Smooth muscle cell (in vitro differentiated cells): ENCODE measurements at regions not wholly inside any gene's neighbourhood (a gene's known extent, or its start where the extent isn't known, plus 50 kb on each side); places are given as distances from the start of the nearest gene placed in this dataset.

Experiments
- DNase-seq: peaks from one replicate; lab custom pipeline; 2025; ENCODE audit not compliant: unreplicated experiment; lab: John Stamatoyannopoulos, UW
- H2AFZ ChIP-seq: fragments of 200-600 bp; sonication (generic); 2 replicates; pipeline ENCODE4 v1.6.0; 2016; ENCODE audit warnings: antibody characterized with exemption, low read depth, mild to moderate bottlenecking
- H3F3A ChIP-seq: fragments of 200-600 bp; sonication (generic); 2 replicates; pipeline ENCODE4 v1.6.0; 2017; ENCODE audit warnings: antibody characterized with exemption, low read depth
- H3K27ac ChIP-seq: fragments of 200-600 bp; sonication (generic); 2 replicates; pipeline ENCODE4 v1.5.1; 2016; ENCODE audit warnings: low read depth, mild to moderate bottlenecking
- H3K27me3 ChIP-seq: fragments of 200-600 bp; sonication (generic); 2 replicates; pipeline ENCODE4 v1.6.1; 2016; ENCODE audit warnings: low read depth, mild to moderate bottlenecking
- H3K36me3 ChIP-seq: fragments of 200-600 bp; sonication (generic); 2 replicates; pipeline ENCODE4 v1.5.1; 2016; ENCODE audit warnings: low read depth
- H3K4me1 ChIP-seq: fragments of 200-600 bp; sonication (generic); 2 replicates; pipeline ENCODE4 v1.5.1; 2016; ENCODE audit warnings: low read depth
- H3K4me2 ChIP-seq: fragments of 200-600 bp; sonication (generic); 2 replicates; pipeline ENCODE4 v1.6.0; 2016; ENCODE audit warnings: mild to moderate bottlenecking
- H3K4me3 ChIP-seq: fragments of 200-600 bp; sonication (generic); 2 replicates; pipeline ENCODE4 v1.5.1; 2016; ENCODE audit warnings: mild to moderate bottlenecking
- H3K79me2 ChIP-seq: fragments of 200-600 bp; sonication (generic); 2 replicates; pipeline ENCODE4 v1.6.0; 2016; ENCODE audit warnings: low read depth, mild to moderate bottlenecking
- H3K9ac ChIP-seq: fragments of 200-600 bp; sonication (generic); 2 replicates; pipeline ENCODE4 v1.6.0; 2016; ENCODE audit warnings: low read depth
- H3K9me3 ChIP-seq: fragments of 200-600 bp; sonication (generic); replicated peaks from 2 replicates; pipeline ENCODE4 v1.5.1; 2016; ENCODE audit warnings: low read depth
- H4K20me1 ChIP-seq: fragments of 200-600 bp; sonication (generic); 2 replicates; pipeline ENCODE4 v1.6.0; 2016; ENCODE audit warnings: low read depth
- CTCF ChIP-seq: fragments of 200-600 bp; sonication (generic); IDR thresholded peaks from 2 replicates; pipeline ENCODE4 v1.5.1; 2017; ENCODE audit warnings: borderline replicate concordance, mild to moderate bottlenecking, antibody characterized with exemption; ENCODE audit not compliant: insufficient read depth, poor library complexity, severe bottlenecking
- WGBS: methylation state at CpG from one replicate; pipeline ENCODE4 v1.1.7; 2016; ENCODE audit warnings: low lambda C conversion rate; 5-methylcytosine and 5-hydroxymethylcytosine counted together

GRCh38 chr7:67882843-67883242 lies 886.2 kb downstream of the TYW1 start:
- DNase-seq: no peak
- H4K20me1 ChIP-seq: no peaks in the 10 kb centered on the region
- no peak overlapping the region for H3K27ac ChIP-seq
- no peak overlapping the region for H2AFZ ChIP-seq
- no peak overlapping the region for H3K4me2 ChIP-seq
- H3K9me3 ChIP-seq: no peaks in the 10 kb centered on the region
- no peaks in the 10 kb centered on the region for H3F3A ChIP-seq
- no peak overlapping the region for H3K4me3 ChIP-seq
- no peak overlapping the region for H3K9ac ChIP-seq
- no peak for TF ChIP-seq CTCF
- peaks cover 14% of the 10 kb centered on the region for H3K27me3 ChIP-seq
- 57% methylated on average over 1 of the region's 1 CpG for WGBS
- H3K36me3 ChIP-seq: no peaks in the 10 kb centered on the region
- H3K79me2 ChIP-seq: no peaks in the 10 kb centered on the region
- H3K4me1 ChIP-seq: no peaks in the 10 kb centered on the region

GRCh38 chr7:67890316-67890715 lies 893.7 kb downstream of the TYW1 start:
- Histone ChIP-seq H4K20me1 (no peaks in the 10 kb centered on the region), H3K4me2 (no peak overlapping the region), H2AFZ (no peak overlapping the region), H3K9ac (no peak overlapping the region), H3K36me3 (no peaks in the 10 kb centered on the region), H3K9me3 (no peaks in the 10 kb centered on the region), H3K27me3 (no peaks in the 10 kb centered on the region), H3K79me2 (no peaks in the 10 kb centered on the region), H3K4me3 (no peak overlapping the region), H3K4me1 (no peaks in the 10 kb centered on the region), H3F3A (no peaks in the 10 kb centered on the region), H3K27ac (no peak overlapping the region)
- TF ChIP-seq CTCF: no peak
- WGBS: 88% methylated on average over 11 of the region's 12 CpGs
- DNase-seq: no peak

- Histone ChIP-seq H3F3A (no peaks in the 10 kb centered on the region), H2AFZ (no peak overlapping the region), H3K36me3 (no peaks in the 10 kb centered on the region), H3K4me1 (no peaks in the 10 kb centered on the region), H3K4me2 (no peak overlapping the region), H4K20me1 (no peaks in the 10 kb centered on the region), H3K79me2 (no peaks in the 10 kb centered on the region), H3K9me3 (no peaks in the 10 kb centered on the region), H3K4me3 (no peak overlapping the region), H3K27me3 (no peaks in the 10 kb centered on the region), H3K9ac (no peak overlapping the region), H3K27ac (no peak overlapping the region)
- TF ChIP-seq CTCF: no peak
- no peak for DNase-seq
- WGBS: 96% methylated on average over 6 of the region's 6 CpGs
Measured at GRCh38 chr7:67894746-67895145, 898.1 kb downstream of the TYW1 start.

DNA sequence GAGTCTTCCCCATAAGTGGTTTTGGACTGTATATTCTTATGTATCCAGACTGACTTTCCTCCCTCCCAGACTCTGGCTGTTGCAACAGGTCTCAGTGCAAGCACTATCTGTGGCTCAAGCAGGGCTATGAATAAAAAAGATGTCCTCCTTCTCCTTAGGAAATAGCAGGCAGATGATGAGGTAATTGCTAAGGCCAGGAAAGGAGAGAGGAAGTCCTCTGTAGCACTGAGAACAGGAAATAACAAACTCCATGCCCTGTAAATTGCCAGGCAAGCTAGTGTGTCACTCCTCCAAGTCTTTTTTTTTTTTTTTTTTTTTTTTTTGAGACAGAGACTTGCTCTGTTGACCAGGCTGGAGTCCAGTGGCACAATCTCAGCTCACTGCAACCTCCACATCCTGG lies 900.1 kb downstream of the TYW1 start:
- Histone ChIP-seq H3K4me3 (no peak overlapping the region), H3K9ac (no peak overlapping the region), H3K27ac (no peak overlapping the region), H3K27me3 (no peaks in the 10 kb centered on the region), H3K9me3 (no peaks in the 10 kb centered on the region), H4K20me1 (no peaks in the 10 kb centered on the region), H3K79me2 (no peaks in the 10 kb centered on the region), H3F3A (no peaks in the 10 kb centered on the region), H3K36me3 (no peaks in the 10 kb centered on the region), H3K4me2 (no peak overlapping the region), H3K4me1 (no peaks in the 10 kb centered on the region), H2AFZ (no peak overlapping the region)
- DNase-seq: no peak
- TF ChIP-seq CTCF: no peak
